SK-N-SH (cell line): ENCODE measurements at regions not wholly inside any gene's neighbourhood (a gene's known extent, or its start where the extent isn't known, plus 50 kb on each side); places are given as distances from the start of the nearest gene placed in this dataset.

Source experiments
- CTCF ChIA-PET: fragments of 300-600, 350-600 bp; formaldehyde crosslinking; extraction: SDS; loops from one replicate; lab custom pipeline; 2021; lab: Yijun Ruan, JAX
- POLR2A ChIA-PET: fragments of 350-600 bp; sonication (Branson Sonifier 250); formaldehyde crosslinking; extraction: SDS; loops from one replicate; lab custom pipeline; 2020; ENCODE audit warnings: antibody characterized with exemption, inconsistent platforms; lab: Yijun Ruan, JAX
- DNase-seq: peaks from one replicate; pipeline ENCODE4 v3.0.0; 2012
- H2AFZ ChIP-seq: fragments of 200-600 bp; sonication (generic); 2 replicates; pipeline ENCODE4 v1.8.1; 2016; ENCODE audit warnings: antibody characterized with exemption, mild to moderate bottlenecking, low read depth
- H3F3A ChIP-seq: fragments of 200-600 bp; sonication (generic); replicated peaks from 2 replicates; pipeline ENCODE3; 2016; ENCODE audit warnings: antibody characterized with exemption, mild to moderate bottlenecking; ENCODE audit not compliant: insufficient read depth
- H3K27ac ChIP-seq, 2 experiments: fragments of 200-500 bp in 1 of 2; fragments of 200-600 bp in 1 of 2; sonication (Bioruptor generic) in 1 of 2; sonication (generic), shearing (Covaris generic) in 1 of 2; 2 replicates each; pipeline versions ENCODE4 v1.5.1 to v1.6.1; 2014 to 2016; ENCODE audit warnings: low read depth in 2 of 2, inconsistent platforms in 1 of 2, low read length in 1 of 2, mild to moderate bottlenecking in 1 of 2, mixed read lengths in 1 of 2
- H3K27me3 ChIP-seq: fragments of 200-600 bp; sonication (generic), shearing (Covaris generic); 2 replicates; pipeline ENCODE4 v1.6.1; 2016; ENCODE audit warnings: mixed run types; ENCODE audit not compliant: insufficient read depth
- H3K36me3 ChIP-seq, 2 experiments: fragments of 200-500 bp in 1 of 2; fragments of 200-600 bp in 1 of 2; sonication (Bioruptor generic) in 1 of 2; sonication (generic) in 1 of 2; replicated peaks in 1 of 2; 2 replicates each; pipeline versions ENCODE3 to v1.5.1; 2014 to 2016; ENCODE audit warnings: low read length in 1 of 2, mild to moderate bottlenecking in 1 of 2; ENCODE audit not compliant: insufficient read depth in 2 of 2, control insufficient read depth in 1 of 2
- H3K4me1 ChIP-seq, 2 experiments: fragments of 200-500 bp in 1 of 2; fragments of 200-600 bp in 1 of 2; sonication (Bioruptor generic) in 1 of 2; sonication (generic), shearing (Covaris generic) in 1 of 2; 2 replicates each; pipeline versions ENCODE4 v1.5.1 to v1.6.1; 2014 to 2016; ENCODE audit warnings: low read depth in 1 of 2, low read length in 1 of 2, mixed run types in 1 of 2; ENCODE audit not compliant: insufficient read depth in 2 of 2, control insufficient read depth in 1 of 2
- H3K4me2 ChIP-seq: fragments of 200-600 bp; sonication (generic), shearing (Covaris generic); 2 replicates; pipeline ENCODE4 v1.6.1; 2017; ENCODE audit warnings: mixed run types
- H3K4me3 ChIP-seq, 2 experiments: fragments of 200-500 bp in 1 of 2; fragments of 200-600 bp in 1 of 2; sonication (Bioruptor generic) in 1 of 2; sonication (generic), shearing (Covaris generic) in 1 of 2; 2 replicates each; pipeline versions ENCODE4 v1.5.1 to v1.8.1; 2014 to 2016; ENCODE audit warnings: low read depth in 2 of 2, inconsistent platforms in 1 of 2, low read length in 1 of 2, mild to moderate bottlenecking in 1 of 2, mixed read lengths in 1 of 2, moderate library complexity in 1 of 2
- H3K79me2 ChIP-seq: fragments of 200-600 bp; sonication (generic); 2 replicates; pipeline ENCODE4 v1.8.1; 2017; ENCODE audit warnings: mild to moderate bottlenecking; ENCODE audit not compliant: insufficient read depth
- H3K9ac ChIP-seq: fragments of 200-600 bp; sonication (generic); 2 replicates; pipeline ENCODE4 v1.6.1; 2017; ENCODE audit warnings: mixed run types
- H3K9me2 ChIP-seq: fragments of 200-600 bp; sonication (generic); 2 replicates; pipeline ENCODE4 v1.6.1; 2017; ENCODE audit warnings: mixed run types
- H3K9me3 ChIP-seq: fragments of 200-600 bp; sonication (generic); 2 replicates; pipeline ENCODE4 v1.6.1; 2017; ENCODE audit warnings: mixed run types, mild to moderate bottlenecking, moderate library complexity
- H4K20me1 ChIP-seq: fragments of 200-600 bp; sonication (generic); 2 replicates; pipeline ENCODE4 v1.6.1; 2017; ENCODE audit warnings: mild to moderate bottlenecking, mixed run types; ENCODE audit not compliant: insufficient read depth
- CHD2 ChIP-seq: fragments of 150-350 bp; IDR thresholded peaks from 2 replicates; pipeline ENCODE4 v1.6.1; 2018; ENCODE audit warnings: low read length; ENCODE audit not compliant: partially characterized antibody
- EP300 ChIP-seq, 2 experiments: IDR thresholded peaks; 2 replicates each; pipeline versions ENCODE4 v1.4.0 to v1.6.1; 2012; ENCODE audit warnings: borderline replicate concordance in 1 of 2, low read depth in 1 of 2, low read length in 1 of 2
- FOXJ3 ChIP-seq: sonication (generic); formaldehyde crosslinking; IDR thresholded peaks from 2 replicates; pipeline ENCODE4 v1.5.1; 2020; ENCODE audit warnings: mild to moderate bottlenecking, missing genetic modification reagents
- FOXM1 ChIP-seq: IDR thresholded peaks from 2 replicates; pipeline ENCODE4 v1.4.0; 2012; ENCODE audit warnings: low read depth, mild to moderate bottlenecking
- RAD21 ChIP-seq: IDR thresholded peaks from 2 replicates; pipeline ENCODE4 v1.6.1; 2012; ENCODE audit warnings: mild to moderate bottlenecking, low read length
- RCOR1 ChIP-seq: fragments of 150-350 bp; IDR thresholded peaks from 2 replicates; pipeline ENCODE4 v1.6.1; 2017; ENCODE audit warnings: antibody characterized with exemption, low read length
- RFX5 ChIP-seq: IDR thresholded peaks from 2 replicates; pipeline ENCODE4 v1.6.1; 2012; ENCODE audit warnings: mild to moderate bottlenecking, improper control_type of control experiment, low read length
- TCF12 ChIP-seq: IDR thresholded peaks from 2 replicates; pipeline ENCODE4 v1.4.0; 2012
- TEAD4 ChIP-seq: IDR thresholded peaks from 2 replicates; pipeline ENCODE4 v1.4.0; 2012; ENCODE audit warnings: mild to moderate bottlenecking, borderline replicate concordance; ENCODE audit not compliant: insufficient read depth
- YY1 ChIP-seq: IDR thresholded peaks from 2 replicates; pipeline ENCODE4 v1.4.0; 2012; ENCODE audit warnings: low read depth, mild to moderate bottlenecking
- WGBS: methylation state at CpG from one replicate; pipeline ENCODE4 v1.1.6; 2017; ENCODE audit warnings: low lambda C conversion rate; 5-methylcytosine and 5-hydroxymethylcytosine counted together
- TF ChIP-seq, protein P1 (sequence below): fragments of 150-350 bp; IDR thresholded peaks from 2 replicates; pipeline ENCODE4 v1.6.1; 2017; ENCODE audit warnings: antibody characterized with exemption, low read length, low read depth, borderline replicate concordance
- TF ChIP-seq, protein P2 (sequence below): fragments of 150-350 bp; IDR thresholded peaks from 2 replicates; pipeline ENCODE4 v1.6.1; 2016; ENCODE audit warnings: mild to moderate bottlenecking, low read depth, low read length

DNA sequence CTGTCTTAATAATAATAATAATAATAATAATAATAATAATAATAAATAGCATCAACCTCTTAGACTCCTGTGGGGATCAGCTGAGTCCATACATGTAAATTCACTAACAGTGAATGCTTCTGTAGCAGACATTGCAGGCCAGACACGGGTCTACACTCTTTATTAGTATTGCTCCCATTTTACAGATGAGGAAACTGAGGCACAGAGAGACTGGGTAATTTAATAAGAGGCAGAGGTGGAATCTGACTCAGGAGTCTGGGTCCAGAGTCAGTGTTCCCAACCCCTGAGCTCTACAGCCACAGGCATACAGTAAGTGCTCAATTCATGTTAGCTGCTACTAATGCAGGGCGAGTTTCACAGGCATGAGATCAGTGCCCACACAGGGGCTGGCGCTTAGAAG is 123.2 kb upstream of the MAP1LC3B2 start:
- no peak for DNase-seq
- POLR2A ChIA-PET, result interaction anchor here (0.5 kb wide), 1 partner anchor 752 kb away, joined by 4 read pairs; no protein-coding TSS in a partner anchor
- H4K20me1 ChIP-seq, result no peaks in the 10 kb centered on the region

DNA sequence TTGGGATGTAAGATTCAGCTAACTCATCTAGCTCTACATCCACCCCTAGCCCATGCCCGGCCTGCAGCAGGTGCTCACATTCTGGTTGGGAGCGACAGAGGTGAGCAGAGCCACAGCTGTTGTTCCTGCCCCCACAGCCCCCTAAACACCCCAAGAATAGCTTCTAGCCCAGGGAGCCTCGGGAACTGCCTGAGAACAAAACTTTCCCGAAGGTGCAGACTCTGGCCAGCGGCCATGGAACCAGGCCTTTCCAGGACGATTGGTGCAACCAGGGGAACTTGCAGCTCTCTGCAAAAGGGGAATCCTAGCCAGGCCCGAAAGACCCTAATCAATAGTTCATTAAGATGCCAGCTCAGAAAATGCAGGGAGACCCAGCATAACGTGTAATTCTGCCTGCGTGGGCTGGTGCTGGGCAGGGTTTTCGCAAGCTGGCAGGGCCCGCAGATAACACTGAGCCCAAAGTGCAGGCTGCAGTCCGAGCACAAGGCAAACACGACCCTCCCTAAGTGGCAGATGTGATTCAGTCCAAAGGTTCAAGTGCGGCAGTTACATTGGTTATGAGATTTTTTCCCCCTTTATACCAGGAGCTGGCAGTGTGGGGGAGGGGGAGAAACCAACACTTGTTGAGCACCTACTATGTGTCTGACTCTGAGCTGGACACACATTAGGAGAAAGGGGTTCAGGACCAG is 122.5 kb upstream of the MAP1LC3B2 start:
- no peak overlapping the region for H2AFZ ChIP-seq
- no peak overlapping the region for H3K9ac ChIP-seq
- POLR2A ChIA-PET, result interaction anchor here (0.5 kb wide), 1 partner anchor 751 kb away, joined by 4 read pairs; no protein-coding TSS in a partner anchor
- TF ChIP-seq FOXM1 (no peak), RAD21 (no peak), TEAD4 (no peak), FOXJ3 (CRISPR knock-in tag) (no peak), RCOR1 (no peak), CHD2 (no peak), YY1 (no peak)
- TF ChIP-seq, protein P1, sequence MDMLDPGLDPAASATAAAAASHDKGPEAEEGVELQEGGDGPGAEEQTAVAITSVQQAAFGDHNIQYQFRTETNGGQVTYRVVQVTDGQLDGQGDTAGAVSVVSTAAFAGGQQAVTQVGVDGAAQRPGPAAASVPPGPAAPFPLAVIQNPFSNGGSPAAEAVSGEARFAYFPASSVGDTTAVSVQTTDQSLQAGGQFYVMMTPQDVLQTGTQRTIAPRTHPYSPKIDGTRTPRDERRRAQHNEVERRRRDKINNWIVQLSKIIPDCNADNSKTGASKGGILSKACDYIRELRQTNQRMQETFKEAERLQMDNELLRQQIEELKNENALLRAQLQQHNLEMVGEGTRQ, result no peak
- no peak for DNase-seq
- no peaks in the 10 kb centered on the region for H3K36me3 ChIP-seq
- H3K4me2 ChIP-seq, result no peak overlapping the region
- no peaks in the 10 kb centered on the region for H3K79me2 ChIP-seq
- no peaks in the 10 kb centered on the region for H3K9me3 ChIP-seq
- no peaks in the 10 kb centered on the region for H4K20me1 ChIP-seq
- H3K9me2 ChIP-seq, result no peaks in the 10 kb centered on the region
- no peak overlapping the region for H3K27ac ChIP-seq
- H3K4me3 ChIP-seq, result no peak overlapping the region
- H3K27me3 ChIP-seq, result no peaks in the 10 kb centered on the region
- CTCF ChIA-PET, result interaction anchor here (1.3 kb wide), 1 partner anchor 160 kb away, joined by 5 read pairs; no protein-coding TSS in a partner anchor
- peaks cover 22% of the 10 kb centered on the region for H3F3A ChIP-seq
- WGBS, result 78% methylated on average over 12 of the region's 14 CpGs
- H3K4me1 ChIP-seq, result peaks cover 6 to 12% of the 10 kb centered on the region in 2 experiments; a peak in 2 of 4 replicates

More for the DNA sequence above, 123.2 kb upstream of the MAP1LC3B2 start:
- no peaks in the 10 kb centered on the region for H3K9me2 ChIP-seq
- 95% methylated on average over 3 of the region's 3 CpGs for WGBS
- CTCF ChIA-PET, result interaction anchor here (1.3 kb wide), 1 partner anchor 159 kb away, joined by 5 read pairs; no protein-coding TSS in a partner anchor
- TF ChIP-seq, protein P2, sequence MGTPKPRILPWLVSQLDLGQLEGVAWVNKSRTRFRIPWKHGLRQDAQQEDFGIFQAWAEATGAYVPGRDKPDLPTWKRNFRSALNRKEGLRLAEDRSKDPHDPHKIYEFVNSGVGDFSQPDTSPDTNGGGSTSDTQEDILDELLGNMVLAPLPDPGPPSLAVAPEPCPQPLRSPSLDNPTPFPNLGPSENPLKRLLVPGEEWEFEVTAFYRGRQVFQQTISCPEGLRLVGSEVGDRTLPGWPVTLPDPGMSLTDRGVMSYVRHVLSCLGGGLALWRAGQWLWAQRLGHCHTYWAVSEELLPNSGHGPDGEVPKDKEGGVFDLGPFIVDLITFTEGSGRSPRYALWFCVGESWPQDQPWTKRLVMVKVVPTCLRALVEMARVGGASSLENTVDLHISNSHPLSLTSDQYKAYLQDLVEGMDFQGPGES, result no peak
- TF ChIP-seq RFX5, result no peak
- TF ChIP-seq TEAD4, result no peak
- TF ChIP-seq TCF12, result no peak
- TF ChIP-seq EP300 (IDR thresholded peaks at IDR 0.05; ENCODE audit: borderline replicate concordance in 1 of 2, low read depth in 1 of 2, low read length in 1 of 2), result no peak
- TF ChIP-seq, all 33 proteins: peak for 0
- no peaks in the 10 kb centered on the region for H3K36me3 ChIP-seq
- H3K4me2 ChIP-seq, result no peak overlapping the region
- no peaks in the 10 kb centered on the region for H3K27me3 ChIP-seq
- peaks cover 22% of the 10 kb centered on the region for H3F3A ChIP-seq
- no peak overlapping the region for H2AFZ ChIP-seq
- H3K27ac ChIP-seq, result no peak overlapping the region
- no peak overlapping the region for H3K4me3 ChIP-seq
- peaks cover 6 to 12% of the 10 kb centered on the region in 2 experiments; a peak in 2 of 4 replicates for H3K4me1 ChIP-seq
- H3K9me3 ChIP-seq, result no peaks in the 10 kb centered on the region
- no peaks in the 10 kb centered on the region for H3K79me2 ChIP-seq
- no peak overlapping the region for H3K9ac ChIP-seq
